Ramos (cell line): ENCODE measurements at regions not wholly inside any gene's neighbourhood (a gene's known extent, or its start where the extent isn't known, plus 50 kb on each side); places are given as distances from the start of the nearest gene placed in this dataset.

Experiments used
- in situ Hi-C: fragments of 300-500 bp; cut with MboI; formaldehyde crosslinking; loops from one replicate; pipeline ENCODE4 v1.14.3; 2022; ENCODE audit warnings: low sequenced_read_pairs; ENCODE audit not compliant: unreplicated experiment

DNA sequence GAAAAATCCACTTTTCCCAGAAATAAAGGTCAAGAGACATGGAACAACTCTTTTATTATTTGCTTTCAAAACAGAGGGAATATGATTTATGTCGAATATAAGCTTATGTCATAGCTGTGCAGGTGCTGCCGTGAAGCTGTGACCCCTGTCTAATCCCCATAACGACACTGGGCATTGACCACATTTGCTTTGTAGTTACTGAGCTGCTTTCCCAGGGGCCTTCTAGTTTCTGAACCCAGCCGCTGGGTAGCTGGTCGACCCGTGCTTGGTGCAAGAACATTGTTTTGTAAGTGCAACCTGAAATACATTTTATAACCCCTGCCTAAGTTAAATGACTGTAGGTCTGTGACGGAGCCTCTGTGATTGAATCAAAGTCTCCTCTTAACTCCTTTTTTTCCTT lies 144.9 kb upstream of the HDAC9 start:
- in situ Hi-C loops: loop anchor here (10.0 to 25.0 kb wide), 2 partner anchors 694 to 1312 kb away; no protein-coding TSS in a partner anchor

- in situ Hi-C loops: loop anchor here (10.0 to 25.0 kb wide), 2 partner anchors 692 to 1310 kb away; no protein-coding TSS in a partner anchor
Measured at GRCh38 chr7:18352339-18353255, 143.0 kb upstream of the HDAC9 start.

DNA sequence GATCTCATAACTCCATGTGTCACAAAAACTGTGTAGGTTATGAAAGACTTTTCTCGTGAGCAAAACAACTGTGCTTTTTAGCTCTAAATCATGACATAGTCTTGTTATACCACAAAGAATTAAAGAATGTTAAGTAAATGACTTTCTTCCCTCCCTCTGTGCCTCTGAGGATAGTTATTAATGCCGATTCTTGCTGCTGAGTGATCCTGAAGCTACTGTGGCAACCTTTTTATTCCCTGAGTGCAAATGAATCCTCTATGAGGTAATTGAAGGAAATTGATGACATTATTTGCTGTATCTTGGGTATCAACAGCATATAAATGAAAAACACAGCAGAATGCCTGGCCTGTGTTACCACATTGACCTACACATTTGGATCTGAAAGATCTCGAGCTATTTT lies 142.2 kb upstream of the HDAC9 start:
- in situ Hi-C loops: loop anchor here (10.0 to 25.0 kb wide), 2 partner anchors 691 to 1309 kb away; no protein-coding TSS in a partner anchor

DNA sequence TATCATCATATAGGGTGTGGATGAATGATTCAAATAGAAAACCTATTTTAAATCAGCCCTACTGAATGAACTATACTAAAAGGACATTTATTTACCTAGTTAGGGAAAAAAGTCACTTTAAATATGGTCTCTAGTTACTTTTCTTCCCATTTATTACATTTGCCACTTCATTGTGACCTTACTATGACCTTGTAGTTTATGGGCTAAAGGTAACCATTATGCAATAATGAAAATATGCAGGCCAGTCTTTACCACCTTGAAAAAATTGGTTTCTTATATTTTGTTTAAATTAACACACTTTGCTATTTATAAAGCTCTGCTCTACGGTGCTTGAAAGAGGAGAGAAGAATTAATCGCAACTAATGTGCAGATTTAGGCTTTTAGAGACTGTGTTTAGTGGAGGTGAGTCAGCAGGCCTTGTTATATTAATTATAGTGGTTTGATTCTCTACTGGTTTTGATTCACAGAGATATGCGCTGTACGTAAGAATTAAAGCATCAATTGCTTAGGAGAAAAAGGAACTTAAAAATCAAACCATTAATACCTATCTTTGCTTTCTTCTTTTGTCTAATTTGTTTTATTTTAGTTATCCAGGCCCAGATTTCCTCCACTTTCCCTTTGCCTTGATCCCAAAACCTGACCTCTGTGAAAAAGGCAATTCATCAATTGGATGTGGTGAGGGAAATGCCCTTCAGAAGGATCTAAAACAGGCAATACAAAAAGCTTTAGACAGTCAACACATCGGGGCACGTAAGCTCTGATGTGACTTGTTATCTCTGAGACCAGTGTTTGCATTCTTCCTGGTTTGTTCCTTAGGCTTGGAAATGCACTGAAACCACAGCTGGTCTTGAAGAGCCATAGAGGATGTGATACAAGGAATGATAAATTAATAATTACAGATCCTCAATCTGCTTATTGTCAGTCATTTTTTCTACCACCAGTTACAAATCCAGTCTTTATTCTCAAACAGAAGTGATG lies 141.2 kb upstream of the HDAC9 start:
- in situ Hi-C loops: loop anchor here (5.0 to 25.0 kb wide), 3 partner anchors 313 to 1308 kb away; no protein-coding TSS in a partner anchor

DNA sequence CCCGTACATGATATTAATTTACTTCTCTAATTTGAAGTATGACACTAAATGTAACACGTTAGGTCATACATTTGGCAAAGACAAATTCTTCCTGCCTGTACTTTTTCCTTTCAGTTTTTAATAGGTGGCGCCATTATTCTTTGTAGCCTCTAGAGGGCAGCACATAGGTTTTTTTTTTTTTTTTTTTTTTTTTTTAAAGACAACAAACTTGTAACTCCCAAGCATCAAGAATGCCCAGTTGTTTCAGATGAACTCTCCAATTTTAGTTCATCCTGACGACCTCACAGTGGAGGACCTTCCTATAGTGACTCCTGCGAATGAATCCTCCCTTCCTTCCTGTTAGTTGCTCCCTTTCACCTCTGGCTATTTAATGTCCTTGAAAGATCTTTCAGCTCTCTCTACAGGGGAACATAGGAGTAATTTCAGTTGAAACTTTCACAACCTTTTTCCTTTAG lies 139.3 kb upstream of the HDAC9 start:
- in situ Hi-C loops: loop anchor here (5.0 to 25.0 kb wide), 3 partner anchors 311 to 1306 kb away; no protein-coding TSS in a partner anchor

DNA sequence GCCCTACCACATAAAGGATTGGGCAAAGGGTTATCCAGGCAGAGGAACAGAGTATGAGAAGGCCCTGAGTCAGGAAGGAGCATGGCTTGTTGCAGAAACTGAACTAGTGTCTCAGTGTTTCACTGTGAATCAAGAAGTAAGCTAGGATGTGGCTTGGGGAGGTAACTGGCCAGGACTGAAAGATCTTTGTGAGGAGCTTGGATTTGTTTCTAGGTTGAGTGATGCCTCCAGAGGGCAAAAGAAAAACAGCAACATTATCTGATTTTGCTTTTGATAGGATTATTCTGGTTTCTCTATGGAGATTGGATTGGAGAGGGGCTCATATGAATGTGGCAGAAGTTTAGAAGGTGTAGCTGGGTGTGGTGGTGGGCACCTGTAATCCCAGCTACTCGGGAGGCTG lies 137.9 kb upstream of the HDAC9 start:
- in situ Hi-C loops: loop anchor here (5.0 to 25.0 kb wide), 3 partner anchors 310 to 1305 kb away; no protein-coding TSS in a partner anchor

- in situ Hi-C loops: loop anchor here (25.0 kb wide), 1 partner anchor 1301 kb away; no protein-coding TSS in a partner anchor
Measured at GRCh38 chr7:18361756-18362155, 133.8 kb upstream of the HDAC9 start.

DNA sequence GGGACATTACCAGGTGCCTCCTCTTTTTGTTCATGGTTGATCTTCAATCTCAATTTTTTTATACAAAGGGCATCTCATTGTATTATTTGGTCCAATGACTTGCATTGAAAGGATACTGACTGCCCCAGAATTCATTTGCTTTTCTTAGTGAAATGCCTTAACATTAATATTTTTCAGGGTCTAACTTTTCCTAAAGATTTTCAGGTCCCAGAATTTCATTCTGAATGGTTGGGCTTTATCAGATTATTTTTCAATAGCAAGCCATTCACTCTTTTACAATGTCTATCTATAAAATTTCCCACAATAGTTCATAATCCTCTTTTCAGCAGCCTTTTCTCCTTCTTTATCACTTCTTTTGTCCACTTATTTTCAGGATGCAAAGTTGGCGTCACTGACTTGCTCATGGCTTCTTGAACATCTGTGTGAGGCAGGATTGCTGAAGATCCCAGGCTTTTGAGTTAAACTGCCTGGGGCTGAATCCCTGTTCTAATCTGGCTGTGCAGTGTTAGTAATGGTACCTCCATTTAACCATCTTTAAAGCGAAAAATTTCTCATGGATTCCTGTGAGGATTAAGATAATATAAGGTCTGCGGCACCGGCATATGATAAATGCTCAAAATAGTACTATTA lies 131.7 kb upstream of the HDAC9 start:
- in situ Hi-C loops: loop anchor here (25.0 kb wide), 1 partner anchor 1298 kb away; no protein-coding TSS in a partner anchor

DNA sequence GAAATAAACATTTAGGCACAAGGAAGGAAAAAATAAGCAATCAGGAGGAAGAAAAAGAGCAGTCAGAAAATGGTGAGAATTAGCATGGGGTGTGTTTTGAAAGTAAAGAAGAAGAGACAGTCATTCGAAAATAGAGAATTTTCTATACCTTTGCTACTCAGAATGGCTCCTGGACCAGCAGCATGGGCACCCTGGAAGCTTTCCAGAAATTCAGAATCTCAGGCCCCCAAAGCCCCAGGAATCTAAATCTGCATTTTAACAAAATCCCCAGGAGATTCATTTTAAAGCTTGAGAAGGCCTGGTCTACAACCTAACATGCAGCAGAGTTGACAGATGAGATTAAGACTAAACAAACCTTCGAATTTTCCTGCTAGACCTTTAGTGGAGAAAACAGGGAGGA lies 131.2 kb upstream of the HDAC9 start:
- in situ Hi-C loops: loop anchor here (25.0 kb wide), 1 partner anchor 1298 kb away; no protein-coding TSS in a partner anchor

DNA sequence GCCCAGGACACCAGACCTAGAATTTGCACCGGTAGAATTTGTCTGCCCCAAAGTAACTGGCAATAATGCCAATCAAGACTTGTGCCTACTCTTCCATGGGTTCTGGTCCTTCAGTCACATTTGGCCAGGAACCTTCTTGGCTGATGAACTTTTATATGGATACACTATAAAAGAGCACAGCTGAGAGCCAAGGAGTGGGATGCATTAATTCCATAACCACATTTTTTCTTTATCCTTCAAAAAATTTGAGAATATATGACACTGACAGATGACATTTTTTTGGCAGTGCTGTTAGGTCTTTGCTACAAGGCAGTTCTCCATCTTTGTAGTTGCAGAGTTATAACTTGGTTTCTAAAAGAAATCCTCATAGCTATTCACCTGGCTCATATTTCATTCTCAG lies 129.2 kb upstream of the HDAC9 start:
- in situ Hi-C loops: loop anchor here (25.0 kb wide), 1 partner anchor 1296 kb away; no protein-coding TSS in a partner anchor

- in situ Hi-C loops: loop anchor here (25.0 kb wide), 1 partner anchor 1293 kb away; no protein-coding TSS in a partner anchor
Measured at GRCh38 chr7:18369011-18369410, 126.5 kb upstream of the HDAC9 start.

DNA sequence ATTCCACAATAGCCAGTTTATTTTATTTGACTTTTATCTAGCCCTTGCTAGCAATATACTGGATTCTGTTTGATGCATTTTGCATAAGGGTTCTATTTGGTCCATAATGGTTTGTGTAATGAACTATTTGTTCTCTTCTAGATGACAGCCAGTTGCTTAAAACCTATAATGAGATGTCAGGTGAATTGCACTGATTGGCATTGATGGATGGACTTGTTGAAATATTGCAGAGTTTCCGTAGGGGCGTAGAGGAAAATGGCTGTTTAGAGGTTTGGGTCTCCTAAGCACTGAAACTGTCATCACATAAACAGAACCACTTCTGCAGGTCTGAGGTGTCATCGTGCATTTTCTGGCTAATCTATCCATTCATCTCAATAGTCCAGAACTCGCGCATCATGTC lies 124.9 kb upstream of the HDAC9 start:
- in situ Hi-C loops: loop anchor here (25.0 kb wide), 1 partner anchor 1292 kb away; no protein-coding TSS in a partner anchor

DNA sequence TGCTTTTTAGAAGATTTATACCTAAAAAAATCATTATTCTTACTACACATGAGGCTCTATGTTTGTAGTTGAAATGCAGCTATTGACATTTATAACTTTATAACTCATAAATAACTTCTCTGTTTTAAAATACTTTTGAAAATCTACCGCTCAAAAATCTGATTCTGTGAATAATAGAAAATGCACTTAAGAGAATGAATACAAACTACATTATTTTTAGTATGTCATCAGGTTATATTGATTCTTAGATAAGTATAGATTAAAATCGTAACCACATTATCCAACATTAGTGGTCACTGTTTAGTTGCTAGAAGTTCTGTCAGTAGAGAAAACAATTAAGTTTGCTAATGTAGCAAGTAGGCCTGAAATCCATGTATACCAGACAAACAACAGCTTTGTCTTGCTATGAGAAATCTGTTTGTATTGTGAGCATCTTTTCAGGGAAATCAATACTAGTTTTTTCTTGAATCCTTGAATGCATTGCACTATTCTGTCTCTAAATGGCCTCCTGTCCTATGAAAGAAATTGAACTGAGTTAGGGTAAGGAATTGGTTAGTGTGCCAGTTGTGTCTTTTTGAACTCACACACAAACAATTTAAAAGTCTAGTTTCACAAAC lies 116.5 kb upstream of the HDAC9 start:
- in situ Hi-C loops: no loop called here

GRCh38 chr7:18384491-18385143 lies 110.9 kb upstream of the HDAC9 start:
- in situ Hi-C loops: no loop called here

- in situ Hi-C loops: no loop called here
Measured at GRCh38 chr7:18386607-18387006, 108.9 kb upstream of the HDAC9 start.

DNA sequence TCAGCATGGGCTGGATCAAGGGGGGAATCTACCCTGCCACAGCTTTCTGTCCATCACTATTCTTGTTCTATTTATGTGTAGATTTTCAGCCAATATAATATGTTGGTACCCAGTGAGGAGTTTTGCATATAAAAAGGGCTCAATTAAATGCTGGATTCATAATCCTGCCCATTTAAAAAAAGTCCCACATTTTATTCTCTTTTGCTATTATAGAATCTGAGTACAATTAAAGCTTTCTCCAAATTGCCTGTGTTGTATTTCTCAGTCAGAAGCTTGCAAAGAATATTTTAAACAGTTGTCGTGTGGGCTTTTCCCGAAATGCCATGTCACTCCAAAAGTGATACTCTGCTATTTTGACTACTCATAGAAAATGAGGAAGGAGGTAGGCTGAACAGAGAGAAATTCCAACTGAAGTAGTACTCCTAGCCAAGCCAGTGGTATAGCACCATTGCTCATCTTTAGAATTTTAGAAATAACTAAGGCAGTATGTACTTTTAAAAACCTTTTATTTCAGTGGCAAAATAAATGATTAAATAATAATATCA lies 108.3 kb upstream of the HDAC9 start:
- in situ Hi-C loops: no loop called here

DNA sequence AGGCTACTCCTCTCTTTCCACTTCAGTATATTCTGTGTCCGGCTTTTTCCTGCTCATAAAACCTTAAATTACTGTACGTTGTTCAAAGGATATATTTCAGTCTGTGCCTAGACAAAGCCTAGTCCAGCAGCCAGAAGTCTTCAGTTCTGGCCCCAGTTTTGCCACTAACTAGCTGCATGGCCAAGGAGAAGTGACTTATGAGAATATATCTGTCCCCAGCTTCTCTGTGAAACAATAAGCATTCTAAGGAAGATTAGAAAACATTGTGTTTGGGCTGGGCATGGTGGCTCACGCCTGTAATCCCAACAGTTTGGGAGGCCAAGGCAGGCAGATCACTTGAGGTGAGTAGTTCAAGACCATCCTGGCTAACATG lies 105.0 kb upstream of the HDAC9 start:
- in situ Hi-C loops: no loop called here

DNA sequence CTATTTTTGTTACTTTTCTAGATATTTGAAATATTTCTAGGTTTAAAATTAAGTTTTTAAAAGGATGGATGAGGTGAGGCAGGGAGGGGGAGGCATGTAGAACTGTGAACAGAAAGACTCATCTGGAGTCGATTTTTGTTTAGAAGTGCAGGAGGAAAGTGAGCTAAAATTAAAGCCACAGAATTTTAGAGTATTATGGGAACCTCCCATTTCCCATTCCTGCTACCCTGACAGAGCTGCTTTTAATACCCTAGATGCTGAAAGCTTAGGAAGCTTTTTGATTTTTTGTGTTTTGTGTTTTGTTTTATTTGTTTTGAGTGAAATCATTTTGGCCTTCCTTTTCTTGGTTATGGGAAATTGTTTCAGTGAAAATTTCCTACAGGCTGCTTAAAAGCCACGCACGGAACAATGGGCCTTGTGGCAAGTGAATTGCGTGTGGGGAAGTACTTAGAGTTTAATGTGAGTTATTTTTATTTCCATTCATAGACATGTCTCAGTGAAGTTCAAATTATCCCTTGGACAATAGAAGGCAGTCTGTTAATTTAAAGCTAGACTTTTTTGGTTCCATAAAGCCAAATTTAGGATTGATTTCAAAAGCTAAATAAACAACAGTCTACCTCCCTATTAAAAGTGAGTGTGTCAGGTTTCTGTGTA lies 102.0 kb upstream of the HDAC9 start:
- in situ Hi-C loops: no loop called here
